Trophoblast cell (in vitro differentiated cells and primary cell): ENCODE measurements at regions not wholly inside any gene's neighbourhood (a gene's known extent, or its start where the extent isn't known, plus 50 kb on each side); places are given as distances from the start of the nearest gene placed in this dataset.

Experiments used
- DNase-seq, 2 donors: peaks; one replicate each; pipeline ENCODE4 v3.0.0-alpha.2; 2016
- H2AFZ ChIP-seq: 2 replicates; pipeline ENCODE4 v1.6.1; 2013; ENCODE audit warnings: low read length, moderate library complexity, mild to moderate bottlenecking; ENCODE audit not compliant: insufficient read depth, poor library complexity
- H2AK5ac ChIP-seq: 2 replicates; pipeline ENCODE4 v1.6.1; 2013; ENCODE audit warnings: mild to moderate bottlenecking, low read length
- H2BK120ac ChIP-seq: 2 replicates; pipeline ENCODE4 v1.6.1; 2013; ENCODE audit warnings: low read length, mild to moderate bottlenecking, moderate library complexity; ENCODE audit not compliant: insufficient read depth, poor library complexity
- H2BK12ac ChIP-seq: 2 replicates; pipeline ENCODE4 v1.6.1; 2013; ENCODE audit warnings: mild to moderate bottlenecking, low read length, moderate library complexity
- H2BK5ac ChIP-seq: 2 replicates; pipeline ENCODE4 v1.6.1; 2013; ENCODE audit warnings: low read length, low read depth, moderate library complexity, mild to moderate bottlenecking; ENCODE audit not compliant: poor library complexity
- H3K14ac ChIP-seq: 2 replicates; pipeline ENCODE4 v1.6.1; 2013; ENCODE audit warnings: mild to moderate bottlenecking, low read length
- H3K18ac ChIP-seq: 2 replicates; pipeline ENCODE4 v1.6.1; 2013; ENCODE audit warnings: mild to moderate bottlenecking, low read length
- H3K23ac ChIP-seq: 2 replicates; pipeline ENCODE4 v1.6.1; 2013; ENCODE audit warnings: low read length
- H3K27ac ChIP-seq: 2 replicates; pipeline ENCODE4 v1.5.1; 2013; ENCODE audit warnings: low read depth, mild to moderate bottlenecking, inconsistent platforms, low read length, moderate library complexity
- H3K27me3 ChIP-seq: 2 replicates; pipeline ENCODE4 v1.6.1; 2013; ENCODE audit warnings: inconsistent platforms, mild to moderate bottlenecking, low read length, moderate library complexity; ENCODE audit not compliant: insufficient read depth
- H3K36me3 ChIP-seq, 2 experiments: 1 replicate in 1 of 2; 2 replicates in 1 of 2; pipeline ENCODE4 v1.6.1; 2013; ENCODE audit warnings: low read length in 2 of 2, mild to moderate bottlenecking in 2 of 2, moderate library complexity in 1 of 2; ENCODE audit not compliant: insufficient read depth in 2 of 2, control insufficient read depth in 1 of 2
- H3K4ac ChIP-seq: 2 replicates; pipeline ENCODE4 v1.6.1; 2013; ENCODE audit warnings: low read depth, mild to moderate bottlenecking, low read length, moderate library complexity
- H3K4me1 ChIP-seq, 2 experiments: 1 replicate in 1 of 2; 2 replicates in 1 of 2; pipeline ENCODE4 v1.6.1; 2013; ENCODE audit warnings: low read length in 2 of 2, mild to moderate bottlenecking in 2 of 2, moderate library complexity in 1 of 2; ENCODE audit not compliant: insufficient read depth in 2 of 2, control insufficient read depth in 1 of 2
- H3K4me2 ChIP-seq: 2 replicates; pipeline ENCODE4 v1.6.1; 2013; ENCODE audit warnings: inconsistent platforms, mild to moderate bottlenecking, low read length, moderate library complexity
- H3K4me3 ChIP-seq: 2 replicates; pipeline ENCODE4 v1.5.1; 2013; ENCODE audit warnings: mild to moderate bottlenecking, low read depth, low read length, inconsistent platforms
- H3K79me1 ChIP-seq: one replicate; pipeline ENCODE4 v1.6.1; 2013; ENCODE audit warnings: low read length
- H3K79me2 ChIP-seq: 2 replicates; pipeline ENCODE4 v1.6.1; 2013; ENCODE audit warnings: low read length, mild to moderate bottlenecking; ENCODE audit not compliant: control insufficient read depth, insufficient read depth, poor library complexity
- H3K9ac ChIP-seq: 2 replicates; pipeline ENCODE4 v1.6.1; 2013; ENCODE audit warnings: mild to moderate bottlenecking, low read length
- H3K9me3 ChIP-seq: 2 replicates; pipeline ENCODE4 v1.6.1; 2013; ENCODE audit warnings: low read depth, mild to moderate bottlenecking, control low read depth, inconsistent platforms, low read length; ENCODE audit not compliant: insufficient read depth
- H4K12ac ChIP-seq: 2 replicates; pipeline ENCODE4 v1.6.1; 2013; ENCODE audit warnings: low read depth, mild to moderate bottlenecking, low read length, moderate library complexity
- H4K8ac ChIP-seq: 2 replicates; pipeline ENCODE4 v1.6.1; 2013; ENCODE audit warnings: low read depth, mild to moderate bottlenecking, low read length, moderate library complexity
- H4K91ac ChIP-seq: one replicate; pipeline ENCODE4 v1.6.1; 2013; ENCODE audit warnings: low read depth, mild to moderate bottlenecking, low read length, moderate library complexity
- WGBS: extraction: QIAGEN DNeasy Blood & Tissue Kit; methylation state at CpG from one replicate; pipeline ENCODE4 v1.1.7; 2013; ENCODE audit warnings: missing lambda C conversion rate; ENCODE audit not compliant: insufficient read length, insufficient coverage; ENCODE audit errors: extremely low coverage; 5-methylcytosine and 5-hydroxymethylcytosine counted together

DNA sequence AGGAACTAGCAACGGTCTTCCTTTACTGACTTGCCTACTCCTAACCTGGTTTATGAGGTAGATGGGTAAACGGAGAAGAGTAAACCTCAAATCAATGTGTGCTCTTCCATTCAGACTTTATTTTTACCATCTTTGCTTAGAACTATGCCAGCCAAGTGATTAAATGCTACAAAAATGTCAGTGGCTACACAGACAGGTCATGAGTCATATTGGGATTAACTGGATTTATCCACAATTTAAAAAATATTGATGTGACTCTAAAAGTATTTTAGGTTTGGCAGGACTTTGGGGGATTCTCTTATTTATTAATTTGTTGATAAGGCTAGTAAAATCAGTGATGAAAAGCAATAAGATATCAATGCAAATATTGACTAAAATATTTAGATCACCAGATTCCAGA is 275.0 kb downstream of the PLK2 start:
- WGBS: no CpG with 5 or more reads among the region's 2 CpGs
- Histone ChIP-seq H3K4ac (no peak overlapping the region), H3K4me2 (no peak overlapping the region)

DNA sequence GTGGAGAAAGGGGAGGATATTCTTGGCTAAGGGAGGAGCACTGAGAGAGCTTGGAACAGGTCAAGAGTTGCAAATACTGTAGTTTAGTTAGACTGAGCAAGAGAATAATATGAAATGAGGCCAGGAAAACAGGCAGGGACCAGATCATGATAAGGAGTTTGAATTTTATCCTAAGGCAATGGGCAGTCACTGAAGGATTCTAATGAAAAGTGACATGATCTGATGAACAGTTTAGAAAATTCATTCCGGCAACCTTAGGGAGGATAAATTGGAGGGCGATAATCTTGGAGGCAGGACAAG is 276.1 kb downstream of the PLK2 start:
- no CpG with 5 or more reads among the region's 2 CpGs for WGBS
- no peak overlapping the region for H2AFZ ChIP-seq
- no peaks in the 10 kb centered on the region for H3K36me3 ChIP-seq
- no peak overlapping the region for H3K9ac ChIP-seq
- H3K27me3 ChIP-seq: no peaks in the 10 kb centered on the region
- no peak overlapping the region for H2AK5ac ChIP-seq
- H2BK5ac ChIP-seq: no peak overlapping the region
- DNase-seq: no peak
- H3K18ac ChIP-seq: no peak overlapping the region
- no peak overlapping the region for H3K14ac ChIP-seq
- no peaks in the 10 kb centered on the region for H3K9me3 ChIP-seq
- no peak overlapping the region for H3K4me2 ChIP-seq
- H3K4ac ChIP-seq: no peak overlapping the region
- H3K4me3 ChIP-seq: no peak overlapping the region
- no peak overlapping the region for H3K27ac ChIP-seq
- no peaks in the 10 kb centered on the region for H3K79me2 ChIP-seq
- H4K12ac ChIP-seq: no peak overlapping the region
- peaks cover 2% of the 10 kb centered on the region for H3K79me1 ChIP-seq
- H3K23ac ChIP-seq: no peak overlapping the region
- peak overlapping the region; percentile 27 for H2BK12ac ChIP-seq
- H4K8ac ChIP-seq: no peak overlapping the region
- no peak overlapping the region for H4K91ac ChIP-seq
- H3K4me1 ChIP-seq: peaks cover 3 to 5% of the 10 kb centered on the region in 2 experiments
- H2BK120ac ChIP-seq: no peak overlapping the region

More for the DNA sequence above, 275.0 kb downstream of the PLK2 start:
- Histone ChIP-seq H3K23ac (no peak overlapping the region), H2BK120ac (no peak overlapping the region), H3K27me3 (no peaks in the 10 kb centered on the region), H2AFZ (no peak overlapping the region), H3K4me3 (no peak overlapping the region), H3K18ac (no peak overlapping the region), H3K36me3 (no peaks in the 10 kb centered on the region), H2BK5ac (no peak overlapping the region), H2BK12ac (no peak overlapping the region), H4K91ac (no peak overlapping the region), H3K9me3 (no peaks in the 10 kb centered on the region), H3K79me1 (peaks cover 4% of the 10 kb centered on the region), H4K12ac (no peak overlapping the region), H3K79me2 (no peaks in the 10 kb centered on the region), H3K27ac (no peak overlapping the region), H4K8ac (no peak overlapping the region), H2AK5ac (no peak overlapping the region), H3K9ac (no peak overlapping the region), H3K14ac (no peak overlapping the region), H3K4me1 (peaks cover 6 to 8% of the 10 kb centered on the region in 2 experiments)
- DNase-seq: peak in 1 of 2 donors; percentile 29

DNA sequence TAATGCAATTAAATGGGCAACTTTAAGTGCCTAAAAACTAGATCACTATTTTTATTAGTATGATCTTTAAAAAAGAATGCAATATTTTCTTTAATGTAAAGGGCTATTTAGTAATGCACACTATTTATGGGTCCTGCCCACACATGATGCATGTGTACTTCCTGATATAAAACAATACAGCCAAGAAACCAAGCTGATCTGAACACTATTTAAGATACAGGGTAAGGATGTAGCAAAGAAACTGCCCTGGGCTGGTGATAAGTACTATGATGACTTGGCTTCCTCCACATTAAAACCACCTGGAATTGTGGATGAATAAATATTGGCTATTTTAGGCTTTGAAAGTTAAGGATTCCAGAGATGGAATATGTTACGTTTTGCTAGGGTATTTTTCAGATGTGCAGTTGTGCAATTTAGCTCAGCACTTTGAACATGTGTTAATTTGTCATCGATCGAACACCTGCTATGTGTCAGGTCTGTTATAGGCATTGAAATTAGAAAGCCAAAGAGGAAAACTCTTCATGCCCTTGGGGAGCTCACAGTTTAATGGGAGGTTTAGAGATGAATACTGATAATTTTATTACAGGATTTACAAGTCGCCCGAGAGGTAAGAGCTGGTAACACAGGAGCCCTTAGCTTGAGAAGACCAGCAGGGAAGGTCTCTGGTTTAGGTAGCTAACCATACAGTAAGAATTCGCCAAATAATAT is 276.7 kb downstream of the PLK2 start:
- H2AFZ ChIP-seq: no peak overlapping the region
- no CpG with 5 or more reads among the region's 6 CpGs for WGBS
- H3K9me3 ChIP-seq: no peaks in the 10 kb centered on the region
- no peak overlapping the region for H3K4me3 ChIP-seq
- H4K91ac ChIP-seq: no peak overlapping the region
- no peak for DNase-seq
- no peak overlapping the region for H2AK5ac ChIP-seq
- no peak overlapping the region for H4K12ac ChIP-seq
- no peaks in the 10 kb centered on the region for H3K36me3 ChIP-seq
- peaks cover 2% of the 10 kb centered on the region for H3K79me1 ChIP-seq
- H3K4me2 ChIP-seq: no peak overlapping the region
- peaks cover 3 to 5% of the 10 kb centered on the region in 2 experiments for H3K4me1 ChIP-seq
- H4K8ac ChIP-seq: no peak overlapping the region
- no peaks in the 10 kb centered on the region for H3K27me3 ChIP-seq
- no peak overlapping the region for H2BK5ac ChIP-seq
- no peak overlapping the region for H3K4ac ChIP-seq
- no peak overlapping the region for H3K14ac ChIP-seq
- H3K27ac ChIP-seq: no peak overlapping the region
- H3K18ac ChIP-seq: no peak overlapping the region
- no peak overlapping the region for H3K9ac ChIP-seq
- no peak overlapping the region for H2BK120ac ChIP-seq
- H3K23ac ChIP-seq: no peak overlapping the region
- no peaks in the 10 kb centered on the region for H3K79me2 ChIP-seq
- peak overlapping the region; percentile 27 for H2BK12ac ChIP-seq

DNA sequence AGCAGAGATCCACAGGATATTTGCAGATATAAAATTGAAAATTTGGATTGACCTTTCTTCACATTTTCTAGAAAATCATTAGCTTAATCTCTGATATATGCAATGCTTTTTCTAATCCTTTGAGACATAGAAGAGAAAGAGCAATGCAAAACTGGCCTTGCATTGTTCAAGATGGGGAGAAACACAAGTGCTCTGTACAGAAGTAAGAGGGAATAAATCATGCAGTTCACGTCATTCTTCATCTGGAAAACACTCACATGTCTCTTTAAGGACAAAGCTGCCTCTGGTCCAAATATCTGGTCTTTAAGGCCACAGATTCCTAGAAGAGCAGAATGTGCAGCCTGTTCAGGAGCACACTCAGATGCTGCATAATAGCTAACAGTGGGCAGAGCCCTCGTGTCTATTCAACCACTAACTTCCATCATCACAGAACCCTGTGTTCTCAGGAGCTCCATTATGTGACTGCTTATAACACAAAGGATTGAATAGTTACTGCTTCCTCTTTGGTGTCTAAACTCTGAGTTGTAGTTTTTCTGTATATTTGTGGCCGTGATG is 277.5 kb downstream of the PLK2 start:
- Histone ChIP-seq H2BK12ac (no peak overlapping the region), H3K4me1 (peaks cover 3 to 5% of the 10 kb centered on the region in 2 experiments), H2BK5ac (no peak overlapping the region), H3K4ac (no peak overlapping the region), H4K12ac (no peak overlapping the region), H3K18ac (no peak overlapping the region), H3K79me1 (peaks cover 2% of the 10 kb centered on the region), H3K23ac (no peak overlapping the region), H2BK120ac (no peak overlapping the region), H3K27ac (peak overlapping the region; percentile 42), H3K79me2 (no peaks in the 10 kb centered on the region), H3K9me3 (no peaks in the 10 kb centered on the region), H2AFZ (no peak overlapping the region), H3K9ac (no peak overlapping the region), H4K8ac (no peak overlapping the region), H3K36me3 (no peaks in the 10 kb centered on the region), H3K4me2 (no peak overlapping the region), H3K14ac (no peak overlapping the region), H4K91ac (no peak overlapping the region), H2AK5ac (no peak overlapping the region), H3K4me3 (no peak overlapping the region), H3K27me3 (no peaks in the 10 kb centered on the region)
- no peak for DNase-seq
- no CpG with 5 or more reads among the region's 3 CpGs for WGBS
